ENCODE measurements at regions not wholly inside any gene's neighbourhood (a gene's known extent, or its start where the extent isn't known, plus 50 kb on each side); places are given as distances from the start of the nearest gene placed in this dataset.
"Not testable (repeated sequence)": the region's sequence is repeated elsewhere in the genome, so short reads cannot be mapped to it uniquely, and the experiment has no call there.

DNA sequence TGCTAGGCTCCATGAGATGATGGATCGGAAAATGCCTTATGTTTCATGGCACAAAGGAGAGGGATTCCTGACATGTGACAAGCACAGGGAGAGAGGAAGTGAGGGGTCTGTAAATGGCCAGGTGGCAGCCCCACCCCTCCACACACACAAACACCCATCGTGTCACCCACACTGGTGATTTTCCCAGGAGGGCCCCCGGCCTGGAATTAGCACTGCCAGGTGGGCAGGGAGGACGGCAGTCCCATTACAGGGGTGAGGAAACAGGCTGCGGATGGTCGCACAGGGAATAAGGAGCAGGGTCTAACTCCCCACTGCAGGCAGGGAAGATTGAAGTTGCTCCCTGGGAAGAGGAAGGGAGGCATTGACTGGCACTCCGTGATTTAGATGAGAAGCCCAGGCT is 395.3 kb upstream of the ZNF337 start:
- DNase-seq = not testable (repeated sequence)

- DNase-seq = not testable (repeated sequence)
Observed at GRCh38 chr20:26086195-26086594, 389.5 kb upstream of the ZNF337 start.

DNA sequence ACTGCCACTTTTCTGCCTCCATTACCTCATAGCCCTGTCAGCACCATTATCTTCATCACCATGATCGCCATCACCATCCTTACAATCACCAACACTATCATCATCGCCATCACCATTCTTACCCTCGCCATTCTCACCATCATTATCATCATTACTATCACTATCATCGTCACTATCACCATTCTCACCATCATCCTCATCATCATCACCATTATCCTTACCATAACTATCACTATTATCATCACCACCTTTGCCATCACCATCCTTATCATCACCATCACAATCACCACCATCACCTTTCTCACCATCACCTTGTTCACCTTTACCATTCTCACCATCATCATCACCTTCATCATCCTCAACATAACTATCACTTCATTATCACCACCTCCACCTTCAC is 377.3 kb upstream of the ZNF337 start:
- not testable (repeated sequence) for DNase-seq

DNA sequence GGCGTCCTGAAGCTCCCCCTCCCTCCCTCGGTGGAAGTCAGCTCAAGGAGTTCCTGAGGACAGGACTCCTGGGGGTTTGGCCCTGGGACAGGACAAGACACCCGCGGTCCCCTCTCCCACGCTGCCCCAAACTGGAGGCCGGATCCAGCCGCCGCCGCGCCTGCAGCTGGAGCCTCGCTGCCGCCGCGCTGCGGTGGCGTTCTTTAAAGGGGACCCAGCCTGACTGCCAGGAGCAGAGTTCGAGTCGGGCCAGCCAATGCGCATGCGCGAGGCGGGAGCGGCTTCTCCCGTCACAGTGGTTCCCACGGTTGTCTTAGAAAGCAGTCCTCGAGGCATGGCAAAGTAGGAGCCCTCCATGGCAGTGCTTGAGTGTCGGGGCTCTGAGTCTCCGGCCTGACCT is 362.7 kb upstream of the ZNF337 start:
- not testable (repeated sequence) for DNase-seq

GRCh38 chr20:26058446-26058845 is 361.8 kb upstream of the ZNF337 start:
- not testable (repeated sequence) for DNase-seq

DNA sequence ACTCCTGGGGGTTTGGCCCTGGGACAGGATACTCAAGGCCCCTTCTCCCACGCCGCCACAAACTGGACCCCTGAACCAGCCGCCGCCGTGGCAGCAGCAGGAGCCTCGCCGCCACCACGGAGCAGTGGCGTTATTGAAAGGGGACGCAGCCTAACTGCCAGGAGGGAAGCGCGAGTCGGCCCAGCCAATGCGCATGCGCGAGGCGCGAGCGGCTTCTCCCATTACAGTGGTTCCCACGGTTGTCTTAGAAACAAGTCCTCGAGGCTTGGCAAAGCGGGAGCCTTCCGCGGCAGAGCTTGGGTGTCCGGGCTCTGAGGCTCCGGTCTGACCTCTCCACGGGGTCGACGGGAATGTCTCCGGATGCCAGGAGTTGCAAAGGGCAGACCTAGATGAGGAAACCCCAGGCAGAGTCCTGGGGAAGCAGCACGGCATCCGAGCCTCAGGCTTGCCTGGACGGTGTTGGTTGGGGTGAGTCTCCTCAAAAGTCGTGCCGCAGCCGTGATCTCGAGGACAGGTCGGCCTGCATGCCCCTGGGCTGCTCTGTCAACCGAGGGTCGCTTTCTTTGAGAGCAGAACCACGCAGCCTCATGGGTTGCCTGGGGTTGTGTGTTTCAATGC is 360.6 kb upstream of the ZNF337 start:
- DNase-seq = not testable (repeated sequence)

- not testable (repeated sequence) for DNase-seq
Observed at GRCh38 chr20:26025792-26026191, 329.1 kb upstream of the ZNF337 start.

DNA sequence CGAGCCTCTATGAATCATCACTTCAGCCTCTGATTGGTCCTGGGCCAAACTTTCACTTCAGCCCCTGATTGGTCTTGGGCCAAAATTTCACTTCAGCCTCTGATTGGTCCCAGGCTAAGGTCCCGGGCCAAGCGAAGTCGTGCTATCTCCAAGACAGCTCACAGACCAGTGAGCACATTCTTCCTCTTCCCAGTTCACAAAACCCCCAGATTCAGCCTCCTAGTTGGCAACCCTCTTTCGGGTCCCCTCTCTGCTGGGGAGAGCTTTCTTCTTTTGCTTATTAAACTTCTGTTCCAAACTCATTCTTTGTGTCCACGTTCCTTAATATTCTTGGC is 314.3 kb upstream of the ZNF337 start:
- not testable (repeated sequence) for DNase-seq

- DNase-seq = not testable (repeated sequence)
Observed at GRCh38 chr20:26010224-26010941, 313.7 kb upstream of the ZNF337 start.

DNA sequence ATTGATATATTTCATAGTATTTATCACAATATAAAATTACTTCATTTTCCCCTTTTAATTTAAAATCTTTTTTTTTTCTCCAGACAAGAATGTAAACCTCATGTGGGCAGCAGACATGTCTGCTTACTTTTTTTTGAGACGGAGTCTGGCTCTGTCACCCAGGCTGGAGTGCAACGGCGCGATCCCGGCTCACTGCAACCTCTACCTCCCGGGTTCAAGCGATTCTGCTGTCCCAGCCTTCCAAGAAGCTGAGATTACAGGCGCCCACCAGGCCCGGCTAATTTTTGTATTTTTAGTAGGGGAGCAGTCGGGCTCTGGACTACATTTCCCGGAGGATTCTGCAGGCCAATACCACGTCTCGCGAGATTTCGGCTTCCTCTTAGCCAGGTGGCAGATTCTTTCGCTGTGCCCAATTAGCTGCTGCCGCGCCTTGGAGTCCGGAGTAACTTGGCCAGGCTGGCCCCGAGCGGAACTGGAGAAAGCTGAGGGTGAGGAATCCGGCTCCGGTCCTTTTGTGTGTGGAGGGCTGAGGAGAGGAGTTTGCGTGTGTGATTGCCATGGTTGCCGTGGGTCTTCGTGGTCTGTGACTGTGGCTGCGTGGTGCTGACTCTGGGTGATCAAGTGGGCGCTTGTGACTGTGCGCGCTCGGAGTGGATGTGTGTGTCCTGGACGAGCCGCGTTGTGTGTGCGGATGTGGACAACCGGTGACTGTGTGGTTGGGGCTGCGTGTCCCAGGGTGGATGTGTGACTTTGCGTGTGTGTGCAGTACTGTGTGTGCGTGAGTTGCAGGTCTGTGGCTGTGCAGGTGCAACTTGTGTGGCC is 313.0 kb upstream of the ZNF337 start:
- DNase-seq = not testable (repeated sequence)

GRCh38 chr20:26008026-26008425 is 311.4 kb upstream of the ZNF337 start:
- not testable (repeated sequence) for DNase-seq

- DNase-seq = not testable (repeated sequence)
Observed at GRCh38 chr20:26006164-26006563, 309.5 kb upstream of the ZNF337 start.

- not testable (repeated sequence) for DNase-seq
Observed at GRCh38 chr20:26003959-26004358, 307.3 kb upstream of the ZNF337 start.

- DNase-seq = not testable (repeated sequence)
Observed at GRCh38 chr20:25997367-25998038, 300.9 kb upstream of the ZNF337 start.

DNA sequence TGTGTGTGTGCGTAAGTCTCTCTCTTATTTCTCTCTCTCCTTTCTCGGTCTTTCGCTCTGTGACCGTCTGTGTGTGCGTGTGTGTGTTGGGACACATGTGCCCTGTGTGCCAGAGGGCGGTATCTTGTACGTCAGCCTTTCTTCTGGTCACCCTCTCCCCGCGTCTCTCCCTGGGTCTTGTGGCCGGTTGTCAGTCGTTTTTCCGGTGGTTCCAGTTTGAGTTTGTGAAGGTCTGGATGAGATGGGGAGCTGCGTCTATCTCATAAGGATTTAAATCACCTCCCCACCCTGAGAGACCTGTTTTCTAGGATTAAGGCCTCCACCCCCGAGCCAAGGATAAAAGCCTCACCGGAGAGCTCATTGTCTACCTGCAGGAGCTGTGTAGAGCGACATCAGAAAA is 295.5 kb upstream of the ZNF337 start:
- DNase-seq = no peak

- DNase-seq = no peak
Observed at GRCh38 chr20:25991756-25992130, 295.1 kb upstream of the ZNF337 start.

- DNase-seq = no peak
Observed at GRCh38 chr20:25991051-25991755, 294.6 kb upstream of the ZNF337 start.

DNA sequence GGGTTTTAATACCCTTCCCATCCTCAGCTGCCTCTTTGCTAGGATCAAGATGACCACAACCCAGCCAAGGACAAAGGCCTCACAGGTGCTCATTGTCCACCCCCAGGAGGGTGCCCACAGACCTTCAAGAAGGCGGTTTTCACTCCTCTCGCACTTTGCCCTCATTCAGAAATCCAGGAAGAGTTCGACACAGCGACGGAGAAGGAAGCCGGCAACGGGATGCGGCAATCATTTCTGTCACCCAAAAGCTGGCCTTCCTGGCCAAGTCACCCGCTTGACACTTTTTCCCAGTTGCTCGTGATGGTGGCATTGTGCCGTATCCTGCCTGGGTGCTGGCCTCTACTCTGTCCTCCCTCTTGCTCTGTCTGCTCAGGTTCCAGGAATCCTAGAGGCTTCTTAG is 293.0 kb upstream of the ZNF337 start:
- not testable (repeated sequence) for DNase-seq

DNA sequence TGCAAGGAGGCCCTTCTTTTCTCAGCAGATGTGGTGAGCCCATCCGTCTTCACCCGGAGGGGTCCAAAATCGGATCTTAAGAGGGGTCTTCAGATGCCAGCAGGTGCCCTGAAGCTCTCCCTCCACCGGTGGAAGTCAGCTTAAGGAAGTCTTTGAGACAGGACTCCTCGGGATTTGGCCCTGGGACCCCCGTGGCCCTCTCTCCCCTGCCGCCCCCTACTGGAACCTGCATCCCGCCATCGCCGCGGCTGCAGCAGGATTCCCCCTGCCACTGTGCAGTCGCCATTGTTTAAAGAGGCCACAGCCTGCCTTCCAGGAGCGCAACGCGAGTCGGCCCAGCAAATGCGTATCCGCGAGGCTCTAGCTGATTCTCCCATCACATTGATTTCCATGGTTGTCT is 292.5 kb upstream of the ZNF337 start:
- DNase-seq = no peak

DNA sequence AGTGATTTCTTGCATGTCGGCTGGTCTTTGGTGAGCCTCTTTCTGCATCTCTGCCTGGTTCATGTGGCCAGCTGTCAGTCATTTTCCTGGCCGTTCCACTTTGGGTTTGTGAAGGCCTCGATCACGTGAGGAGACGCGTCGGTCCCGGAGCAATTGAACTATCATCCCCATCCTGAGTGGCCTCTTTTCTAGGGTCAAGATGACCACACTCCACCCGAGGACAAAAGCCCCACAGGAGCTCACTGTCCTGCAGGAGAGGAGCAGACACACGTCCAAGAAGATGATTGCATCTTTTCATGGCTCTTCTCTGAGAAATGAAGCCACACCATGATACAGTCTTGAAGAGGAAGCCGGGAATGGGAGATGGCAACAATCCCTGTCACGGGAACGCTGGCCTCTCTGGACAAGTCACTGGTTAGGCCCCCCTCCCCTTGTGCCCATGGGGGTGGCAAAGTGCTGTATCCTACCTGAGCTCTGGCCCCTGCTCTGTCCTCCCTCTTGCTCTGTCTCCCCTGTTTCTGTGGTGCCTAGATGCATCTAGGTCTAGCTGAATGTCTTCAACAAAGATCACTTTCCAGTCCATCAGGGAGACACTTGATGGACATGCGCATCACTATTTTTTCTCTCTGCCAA is 291.4 kb upstream of the ZNF337 start:
- DNase-seq = not testable (repeated sequence)

DNA sequence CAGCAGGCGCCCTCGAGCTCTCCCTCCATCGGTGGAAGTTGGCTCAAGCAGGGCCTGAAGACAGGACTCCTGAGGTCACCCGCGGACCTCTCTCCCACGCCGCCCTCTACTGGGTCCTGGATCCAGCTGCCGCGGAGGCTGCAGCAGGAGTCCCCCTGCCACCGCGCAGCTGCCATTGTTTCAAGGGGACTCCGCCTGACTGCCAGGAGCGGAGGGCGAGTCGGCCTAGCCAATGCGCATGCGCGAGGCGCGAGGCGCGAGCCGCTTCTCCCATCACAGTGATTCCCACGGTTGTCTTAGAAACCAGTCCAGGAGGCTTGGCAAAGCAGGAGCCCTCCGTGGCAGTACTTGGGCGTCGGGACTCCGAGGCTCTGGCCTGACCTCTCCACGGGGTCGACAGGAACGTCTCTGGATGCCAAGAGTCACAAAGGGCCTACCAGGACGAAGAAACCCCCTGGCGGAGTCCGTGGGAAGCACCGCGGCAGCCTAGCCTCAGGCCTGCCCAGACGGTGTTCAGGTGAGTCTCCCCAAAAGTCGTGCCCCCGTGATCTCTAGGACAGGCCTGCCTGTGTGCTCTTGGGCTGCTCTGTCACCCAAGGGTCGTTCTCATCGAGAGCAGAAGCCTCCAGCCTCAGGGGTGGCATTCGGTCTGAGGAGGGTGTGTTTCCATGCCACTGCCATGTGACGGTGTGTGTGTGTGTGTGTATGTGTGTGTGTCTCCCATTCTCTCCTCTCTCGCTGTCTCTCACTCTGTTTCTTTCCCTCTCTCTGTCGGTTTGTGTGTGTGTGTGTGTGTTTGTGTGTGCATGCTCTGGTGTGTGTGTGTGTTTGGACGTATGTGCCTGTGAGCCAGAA is 290.6 kb upstream of the ZNF337 start:
- peak; percentile 37 for DNase-seq
